ENCODE measurements at regions not wholly inside any gene's neighbourhood (a gene's known extent, or its start where the extent isn't known, plus 50 kb on each side); places are given as distances from the start of the nearest gene placed in this dataset.
A peak's percentile ranks its signal among the peaks of the same experiment; 100 is the strongest.

DNA sequence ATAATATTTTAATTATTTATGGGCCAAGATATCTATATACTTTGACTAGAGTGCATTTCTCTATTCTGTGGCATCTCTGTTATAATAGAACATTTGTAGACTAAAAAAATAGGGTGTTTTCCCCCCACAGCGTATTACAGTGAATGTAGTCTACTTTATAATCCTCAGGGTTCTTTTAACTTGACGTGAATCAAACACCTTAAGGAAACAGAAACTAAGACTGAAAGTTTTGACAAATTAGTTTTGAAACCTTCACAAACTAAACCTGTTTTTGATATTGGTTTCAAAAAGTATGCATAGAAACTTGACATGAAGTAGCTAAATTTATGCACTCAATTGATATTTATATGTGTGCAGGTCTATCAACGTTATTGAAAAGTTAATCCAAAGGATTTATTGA, 1963.1 kb upstream of the TENM3 start:
- Histone ChIP-seq H3K27me3 (ENCODE audit: insufficient read depth, low read length) (no peaks in the 10 kb centered on the region), H2AFZ (ENCODE audit: low read depth, low read length) (no peak overlapping the region), H3K4me3 (ENCODE audit: low read length) (no peak overlapping the region), H3K36me3 (ENCODE audit: insufficient read depth, low read length) (no peaks in the 10 kb centered on the region), H3K4me1 (ENCODE audit: insufficient read depth, low read length) (peaks cover 3% of the 10 kb centered on the region), H3K9me3 (ENCODE audit: low read length) (no peaks in the 10 kb centered on the region)

DNA sequence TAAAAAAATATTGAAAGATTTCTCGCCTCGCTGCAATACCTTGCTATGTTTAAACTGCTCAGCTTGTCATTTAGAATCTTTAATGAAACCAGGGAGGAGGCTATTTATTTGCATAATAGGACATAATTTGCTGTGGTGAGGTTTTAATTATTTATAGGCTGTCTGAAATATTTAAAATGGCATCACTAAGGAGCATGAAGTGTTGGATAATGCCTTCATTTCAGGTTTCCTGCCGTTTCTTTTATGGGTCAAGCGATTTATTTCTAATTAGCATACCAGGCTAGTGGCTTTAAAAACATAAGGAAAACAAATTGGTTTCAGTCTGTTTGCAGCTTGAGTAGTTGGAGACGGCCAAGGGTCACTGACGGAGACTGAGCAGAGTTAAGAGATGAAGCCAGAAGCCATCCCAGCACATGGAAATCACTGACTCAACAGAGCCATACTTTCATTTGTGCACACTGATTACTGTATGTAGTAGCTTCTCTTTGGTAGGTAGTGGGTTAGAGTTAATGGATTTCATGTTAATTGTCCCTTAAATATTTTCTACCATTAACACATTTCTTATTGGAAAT, 1962.4 kb upstream of the TENM3 start:
- H3K4me3 ChIP-seq (ENCODE audit: low read length): no peak overlapping the region
- no peaks in the 10 kb centered on the region for H3K27me3 ChIP-seq (ENCODE audit: insufficient read depth, low read length)
- peaks cover 3% of the 10 kb centered on the region for H3K4me1 ChIP-seq (ENCODE audit: insufficient read depth, low read length)
- H3K9me3 ChIP-seq (ENCODE audit: low read length): no peaks in the 10 kb centered on the region
- no peak overlapping the region for H2AFZ ChIP-seq (ENCODE audit: low read depth, low read length)
- no peaks in the 10 kb centered on the region for H3K36me3 ChIP-seq (ENCODE audit: insufficient read depth, low read length)

DNA sequence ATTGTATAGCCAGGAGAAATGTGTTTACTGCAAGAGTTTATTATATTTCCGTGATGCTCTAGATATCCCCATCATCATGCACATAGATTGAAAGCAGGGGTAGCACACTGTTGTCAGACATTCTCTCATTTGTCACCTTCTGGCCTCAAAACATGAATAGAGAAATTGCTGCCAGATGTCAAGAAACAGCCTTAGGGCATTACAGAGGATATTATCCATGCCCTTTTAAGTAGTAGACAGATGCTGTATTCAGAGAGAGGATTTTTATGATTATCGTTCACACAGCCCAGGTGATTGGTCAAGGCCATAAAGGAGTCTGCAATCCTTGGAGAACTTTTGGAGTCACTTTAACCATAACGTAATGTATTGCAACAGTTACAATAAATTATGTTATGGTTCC, 1961.5 kb upstream of the TENM3 start:
- Histone ChIP-seq H3K4me1 (ENCODE audit: insufficient read depth, low read length) (peaks cover 3% of the 10 kb centered on the region), H3K4me3 (ENCODE audit: low read length) (no peak overlapping the region), H3K9me3 (ENCODE audit: low read length) (no peaks in the 10 kb centered on the region), H2AFZ (ENCODE audit: low read depth, low read length) (no peak overlapping the region), H3K36me3 (ENCODE audit: insufficient read depth, low read length) (no peaks in the 10 kb centered on the region), H3K27me3 (ENCODE audit: insufficient read depth, low read length) (no peaks in the 10 kb centered on the region)

DNA sequence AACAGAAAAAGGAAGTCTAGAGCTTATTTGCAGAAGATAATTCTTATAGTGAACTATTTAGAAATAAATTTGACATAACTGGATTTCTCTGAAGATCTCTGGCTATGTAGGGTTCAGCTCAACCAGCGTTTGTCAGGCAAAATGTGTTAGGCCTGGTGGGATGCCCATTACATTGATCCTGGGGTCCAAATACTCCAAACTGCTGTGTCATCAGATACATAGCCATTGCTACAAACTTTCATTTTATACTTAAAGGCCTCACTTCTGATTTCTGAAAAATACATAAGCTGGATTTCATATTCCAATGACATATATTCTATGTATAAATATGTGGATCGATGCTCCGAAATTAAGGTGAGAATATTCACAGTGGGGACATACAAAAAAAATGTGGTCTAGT, 1958.9 kb upstream of the TENM3 start:
- Histone ChIP-seq H3K9me3 (ENCODE audit: low read length) (no peaks in the 10 kb centered on the region), H3K27me3 (ENCODE audit: insufficient read depth, low read length) (no peaks in the 10 kb centered on the region), H3K4me1 (ENCODE audit: insufficient read depth, low read length) (peaks cover 3% of the 10 kb centered on the region)

DNA sequence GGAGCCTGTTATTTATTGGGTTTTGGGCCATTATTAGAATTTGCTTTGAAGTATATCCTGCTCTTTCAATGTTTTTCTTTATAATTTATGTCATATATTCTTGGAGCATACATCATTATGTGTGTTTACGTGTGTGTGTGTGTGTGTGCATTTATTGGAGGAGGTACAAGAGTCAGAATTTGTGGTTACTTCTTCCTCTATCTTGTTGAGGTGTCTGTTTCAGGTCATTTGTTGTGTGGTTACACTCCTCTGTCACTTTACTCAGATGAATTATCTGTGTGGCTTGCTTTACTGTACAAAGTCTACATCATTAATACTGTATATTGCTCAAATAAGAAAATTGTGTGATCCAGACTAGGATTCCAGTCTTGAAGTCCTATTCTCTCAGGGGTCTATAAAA, 1957.4 kb upstream of the TENM3 start:
- no peaks in the 10 kb centered on the region for H3K9me3 ChIP-seq (ENCODE audit: low read length)
- H2AFZ ChIP-seq (ENCODE audit: low read depth, low read length): no peak overlapping the region
- H3K4me3 ChIP-seq (ENCODE audit: low read length): no peak overlapping the region
- H3K4me1 ChIP-seq (ENCODE audit: insufficient read depth, low read length): peaks cover 2% of the 10 kb centered on the region
- H3K27me3 ChIP-seq (ENCODE audit: insufficient read depth, low read length): no peaks in the 10 kb centered on the region
- no peaks in the 10 kb centered on the region for H3K36me3 ChIP-seq (ENCODE audit: insufficient read depth, low read length)

More for the DNA sequence above, 1958.9 kb upstream of the TENM3 start:
- Histone ChIP-seq H3K4me3 (ENCODE audit: low read length) (no peak overlapping the region), H3K36me3 (ENCODE audit: insufficient read depth, low read length) (no peaks in the 10 kb centered on the region), H2AFZ (ENCODE audit: low read depth, low read length) (no peak overlapping the region)

DNA sequence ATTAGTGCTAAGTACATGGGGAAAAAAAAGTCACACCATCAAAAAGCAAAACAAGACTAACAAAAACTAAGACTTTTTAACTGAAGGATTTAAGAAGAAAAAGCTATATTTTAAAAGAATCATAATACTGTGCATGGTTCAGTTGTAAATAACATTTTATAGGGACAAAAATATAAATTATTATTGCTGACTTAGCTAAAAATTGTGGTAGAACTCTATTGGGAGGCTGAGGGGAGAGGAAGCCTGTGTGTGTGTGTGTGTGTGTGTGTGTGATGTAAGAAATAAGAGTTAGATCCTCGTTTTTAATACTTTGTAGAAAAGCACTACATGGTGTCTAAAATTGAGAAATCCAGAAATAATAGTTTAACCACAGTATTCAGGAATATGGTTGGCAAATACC, 1950.9 kb upstream of the TENM3 start:
- H3K27me3 ChIP-seq (ENCODE audit: insufficient read depth, low read length): no peaks in the 10 kb centered on the region
- no peak overlapping the region for H3K4me3 ChIP-seq (ENCODE audit: low read length)
- H3K4me1 ChIP-seq (ENCODE audit: insufficient read depth, low read length): peaks cover 2% of the 10 kb centered on the region
- H3K9me3 ChIP-seq (ENCODE audit: low read length): no peaks in the 10 kb centered on the region
- H3K36me3 ChIP-seq (ENCODE audit: insufficient read depth, low read length): no peaks in the 10 kb centered on the region
- no peak overlapping the region for H2AFZ ChIP-seq (ENCODE audit: low read depth, low read length)

DNA sequence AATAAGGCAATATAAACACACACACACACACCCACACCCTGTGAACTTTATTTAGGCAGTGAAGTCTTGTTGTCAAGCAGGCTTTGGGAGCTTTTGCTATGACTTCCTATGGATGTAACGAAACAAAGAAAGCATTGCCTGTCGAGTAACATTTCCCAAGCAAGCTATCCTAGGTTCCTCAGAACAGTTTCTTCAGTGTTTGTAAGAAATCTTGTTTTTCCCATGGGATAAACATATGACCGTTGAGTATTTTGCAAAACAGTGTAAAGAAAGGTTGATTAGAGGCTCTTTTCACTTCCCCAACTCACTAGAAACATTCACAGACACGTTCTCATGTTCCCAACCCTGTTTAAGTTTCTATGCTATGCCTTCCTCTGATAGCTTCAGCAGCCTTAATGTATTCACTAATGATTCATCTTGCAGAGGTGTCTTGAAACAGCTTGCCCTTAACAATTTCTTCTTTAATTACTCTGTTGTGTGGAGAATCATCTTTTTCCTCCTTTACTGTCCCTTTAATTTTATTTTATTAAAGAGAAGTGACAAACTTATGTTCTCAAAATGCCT, 1947.1 kb upstream of the TENM3 start:
- Histone ChIP-seq H2AFZ (ENCODE audit: low read depth, low read length) (peak overlapping the region; percentile 61), H3K9me3 (ENCODE audit: low read length) (no peaks in the 10 kb centered on the region), H3K36me3 (ENCODE audit: insufficient read depth, low read length) (no peaks in the 10 kb centered on the region), H3K4me1 (ENCODE audit: insufficient read depth, low read length) (peaks cover 2% of the 10 kb centered on the region), H3K27me3 (ENCODE audit: insufficient read depth, low read length) (no peaks in the 10 kb centered on the region), H3K4me3 (ENCODE audit: low read length) (no peak overlapping the region)

DNA sequence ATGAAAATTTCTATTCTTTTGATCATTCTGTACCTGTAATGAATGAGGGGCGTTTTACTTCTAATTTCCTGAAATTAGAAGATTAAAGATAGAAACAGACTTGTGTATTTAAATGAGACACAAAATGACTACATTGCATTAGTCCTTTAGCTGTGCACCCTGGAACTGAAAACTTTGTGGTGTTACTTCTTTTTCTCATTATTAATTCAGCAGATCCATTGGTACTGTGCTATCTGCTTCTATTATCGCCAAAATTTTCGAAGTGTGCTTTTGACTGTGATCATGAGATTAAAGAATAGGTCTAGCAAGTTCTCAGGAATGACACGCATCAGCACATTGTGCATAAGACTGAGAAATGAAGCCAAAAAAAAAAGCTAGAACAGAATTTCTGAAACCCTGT, 1938.9 kb upstream of the TENM3 start:
- no peak overlapping the region for H3K4me3 ChIP-seq (ENCODE audit: low read length)
- H3K27me3 ChIP-seq (ENCODE audit: insufficient read depth, low read length): no peaks in the 10 kb centered on the region
- no peak overlapping the region for H2AFZ ChIP-seq (ENCODE audit: low read depth, low read length)
- H3K4me1 ChIP-seq (ENCODE audit: insufficient read depth, low read length): no peaks in the 10 kb centered on the region
- H3K36me3 ChIP-seq (ENCODE audit: insufficient read depth, low read length): no peaks in the 10 kb centered on the region
- no peaks in the 10 kb centered on the region for H3K9me3 ChIP-seq (ENCODE audit: low read length)

DNA sequence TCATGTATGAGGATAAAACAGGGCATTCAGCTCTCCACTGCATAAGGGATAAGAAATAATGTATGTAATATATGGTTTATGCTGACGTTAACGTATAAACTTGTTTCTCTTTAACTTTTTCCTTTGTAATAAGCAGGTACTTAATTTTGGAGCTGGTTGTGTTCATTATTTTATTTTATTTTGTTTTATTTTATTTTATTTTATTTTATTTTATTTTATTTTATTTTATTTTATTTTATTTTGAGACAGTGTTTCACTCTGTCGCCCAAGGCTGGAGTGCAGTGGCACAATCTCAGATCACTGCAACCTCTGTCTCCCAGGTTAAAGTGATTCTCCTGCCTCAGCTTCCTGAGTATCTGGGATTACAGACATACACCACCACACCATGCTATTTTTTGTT, 1932.6 kb upstream of the TENM3 start:
- Histone ChIP-seq H2AFZ (ENCODE audit: low read depth, low read length) (no peak overlapping the region), H3K27me3 (ENCODE audit: insufficient read depth, low read length) (no peaks in the 10 kb centered on the region), H3K9me3 (ENCODE audit: low read length) (no peaks in the 10 kb centered on the region), H3K4me3 (ENCODE audit: low read length) (no peak overlapping the region), H3K4me1 (ENCODE audit: insufficient read depth, low read length) (no peaks in the 10 kb centered on the region), H3K36me3 (ENCODE audit: insufficient read depth, low read length) (no peaks in the 10 kb centered on the region)

DNA sequence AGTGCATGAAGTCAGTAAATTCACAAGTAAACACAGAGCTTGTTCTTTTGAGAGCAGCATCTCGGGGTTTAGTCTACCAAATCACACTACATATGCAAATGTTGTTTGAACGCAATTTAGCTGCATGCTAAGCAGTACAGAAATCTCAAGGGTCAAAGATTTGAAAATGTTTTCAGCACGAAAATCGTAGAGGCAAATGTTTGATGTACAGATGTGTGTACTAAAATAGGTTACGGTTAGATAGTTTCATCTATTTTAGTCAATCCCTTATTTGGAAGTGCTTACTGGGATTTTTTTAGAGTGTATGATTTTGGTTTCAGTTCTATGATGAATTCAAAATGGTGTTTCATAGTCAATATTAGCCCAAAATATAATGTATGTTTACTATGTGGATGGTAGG, 1928.2 kb upstream of the TENM3 start:
- Histone ChIP-seq H3K9me3 (ENCODE audit: low read length) (no peaks in the 10 kb centered on the region), H3K36me3 (ENCODE audit: insufficient read depth, low read length) (no peaks in the 10 kb centered on the region), H3K4me3 (ENCODE audit: low read length) (no peak overlapping the region), H3K27me3 (ENCODE audit: insufficient read depth, low read length) (no peaks in the 10 kb centered on the region), H2AFZ (ENCODE audit: low read depth, low read length) (no peak overlapping the region), H3K4me1 (ENCODE audit: insufficient read depth, low read length) (no peaks in the 10 kb centered on the region)

DNA sequence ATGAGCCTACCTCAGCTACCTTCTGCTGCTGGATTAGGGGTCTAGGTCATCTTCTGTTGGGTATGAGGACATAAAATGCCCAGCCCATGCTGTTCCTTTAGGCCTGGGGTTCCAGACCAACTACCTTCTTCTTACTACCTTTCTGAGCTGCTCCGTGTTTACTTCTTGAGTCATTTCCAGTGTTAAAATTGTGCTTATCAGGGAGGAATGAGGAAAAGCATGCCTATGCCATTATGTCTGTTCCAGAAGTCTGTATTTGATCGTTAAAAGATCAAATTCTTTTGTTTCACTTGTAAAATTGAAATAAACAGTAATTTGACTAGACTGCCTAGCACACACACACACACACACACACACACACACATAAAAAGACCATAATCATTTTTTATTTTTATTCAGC, 1912.7 kb upstream of the TENM3 start:
- Histone ChIP-seq H3K36me3 (ENCODE audit: insufficient read depth, low read length) (no peaks in the 10 kb centered on the region), H2AFZ (ENCODE audit: low read depth, low read length) (no peak overlapping the region), H3K9me3 (ENCODE audit: low read length) (no peaks in the 10 kb centered on the region), H3K4me1 (ENCODE audit: insufficient read depth, low read length) (no peaks in the 10 kb centered on the region), H3K4me3 (ENCODE audit: low read length) (no peak overlapping the region), H3K27me3 (ENCODE audit: insufficient read depth, low read length) (no peaks in the 10 kb centered on the region)

DNA sequence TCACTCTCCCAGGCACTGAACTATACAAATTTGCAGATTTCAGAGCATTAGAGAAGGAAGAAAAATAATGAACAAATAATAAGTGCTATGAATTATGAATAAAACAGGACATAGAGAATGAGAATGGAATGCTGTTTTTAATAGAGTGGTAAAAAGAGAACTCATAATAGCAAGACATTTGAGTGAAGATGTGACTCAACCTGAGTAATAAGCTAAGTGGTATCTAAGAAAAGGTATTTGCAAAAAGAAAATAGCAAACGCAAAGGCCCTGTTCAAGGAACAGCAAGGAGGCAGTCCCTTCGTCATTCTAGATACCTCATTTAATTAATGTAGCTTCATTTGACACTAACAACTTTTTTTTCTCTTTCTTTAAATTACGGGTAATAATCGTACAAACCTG, 1910.0 kb upstream of the TENM3 start:
- no peaks in the 10 kb centered on the region for H3K4me1 ChIP-seq (ENCODE audit: insufficient read depth, low read length)
- H3K9me3 ChIP-seq (ENCODE audit: low read length): no peaks in the 10 kb centered on the region
- H3K27me3 ChIP-seq (ENCODE audit: insufficient read depth, low read length): no peaks in the 10 kb centered on the region
- no peaks in the 10 kb centered on the region for H3K36me3 ChIP-seq (ENCODE audit: insufficient read depth, low read length)
- H3K4me3 ChIP-seq (ENCODE audit: low read length): no peak overlapping the region
- H2AFZ ChIP-seq (ENCODE audit: low read depth, low read length): no peak overlapping the region

DNA sequence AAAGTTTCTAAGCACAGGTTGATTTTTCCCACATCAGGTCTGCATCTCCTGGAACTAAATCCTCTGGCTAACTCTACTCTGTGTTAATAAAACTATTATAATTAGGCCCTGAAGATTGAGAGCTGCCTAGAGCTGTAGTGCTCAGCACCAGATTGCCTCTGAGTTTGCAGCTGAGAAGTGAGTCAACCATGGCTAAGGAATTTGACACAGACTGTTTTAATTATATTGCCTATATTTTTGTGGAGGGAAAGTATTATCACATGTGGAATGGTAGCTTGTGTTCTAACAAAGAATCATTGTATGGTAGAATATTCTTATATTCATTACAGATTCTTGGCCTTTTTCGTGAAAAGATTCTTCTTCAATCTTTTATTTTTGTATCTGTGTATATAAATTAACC, 1907.6 kb upstream of the TENM3 start:
- Histone ChIP-seq H3K4me3 (ENCODE audit: low read length) (no peak overlapping the region), H3K36me3 (ENCODE audit: insufficient read depth, low read length) (no peaks in the 10 kb centered on the region), H3K9me3 (ENCODE audit: low read length) (no peaks in the 10 kb centered on the region), H3K27me3 (ENCODE audit: insufficient read depth, low read length) (no peaks in the 10 kb centered on the region), H3K4me1 (ENCODE audit: insufficient read depth, low read length) (no peaks in the 10 kb centered on the region), H2AFZ (ENCODE audit: low read depth, low read length) (no peak overlapping the region)

DNA sequence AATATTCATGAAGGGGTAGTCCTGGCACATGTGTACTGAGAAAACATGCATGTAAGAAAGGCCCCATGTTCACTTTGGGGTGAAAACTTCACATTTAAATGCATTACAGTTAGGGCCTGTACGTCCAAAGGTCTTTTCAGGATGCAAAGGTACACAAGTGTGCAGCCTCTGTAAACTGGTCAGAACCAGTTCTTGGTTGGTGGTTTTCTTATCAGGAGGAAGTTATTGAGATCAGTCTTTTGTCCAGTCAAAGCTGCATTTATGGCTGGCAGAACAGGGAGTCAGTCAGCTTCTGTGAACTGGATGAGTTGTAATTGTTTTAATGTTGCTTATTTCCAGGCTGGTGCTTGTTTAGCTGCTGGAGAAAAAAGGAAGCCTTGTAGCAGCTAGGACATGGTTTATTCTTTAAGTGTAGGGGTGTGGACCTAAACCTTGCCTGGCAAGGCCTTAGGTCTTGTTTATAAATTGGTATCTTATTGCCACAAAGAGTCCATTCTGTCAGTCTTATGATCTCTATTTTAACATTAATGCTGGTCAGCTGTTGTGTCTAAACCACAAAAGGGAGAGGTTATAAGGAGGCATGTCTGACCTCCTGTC, 1906.6 kb upstream of the TENM3 start:
- Histone ChIP-seq H3K4me3 (ENCODE audit: low read length) (no peak overlapping the region), H3K9me3 (ENCODE audit: low read length) (no peaks in the 10 kb centered on the region), H3K27me3 (ENCODE audit: insufficient read depth, low read length) (no peaks in the 10 kb centered on the region), H2AFZ (ENCODE audit: low read depth, low read length) (no peak overlapping the region), H3K4me1 (ENCODE audit: insufficient read depth, low read length) (no peaks in the 10 kb centered on the region), H3K36me3 (ENCODE audit: insufficient read depth, low read length) (no peaks in the 10 kb centered on the region)

All from neuron (in vitro differentiated cells).